ENCODE measurements at regions not wholly inside any gene's neighbourhood (a gene's known extent, or its start where the extent isn't known, plus 50 kb on each side); places are given as distances from the start of the nearest gene placed in this dataset.

- TF ChIP-seq SP7 (tag by site-specific recombination; IDR thresholded peaks at IDR 0.05) (0 out of 2 replicates have a peak, but pooled peaks have one; percentile 27), ZNF76 (tag by site-specific recombination; IDR thresholded peaks at IDR 0.05; ENCODE audit: borderline replicate concordance, low read depth) (no peak), RBAK (tag by site-specific recombination; IDR thresholded peaks at IDR 0.05) (no peak), MEIS1 (CRISPR knock-in tag; IDR thresholded peaks at IDR 0.05; ENCODE audit: borderline replicate concordance) (no peak), PRDM10 (tag by site-specific recombination; IDR thresholded peaks at IDR 0.05) (peak; percentile 61), KLF9 (tag by site-specific recombination; IDR thresholded peaks at IDR 0.05; ENCODE audit: low read depth) (no peak), ZNF184 (tag by site-specific recombination; IDR thresholded peaks at IDR 0.05) (0 out of 2 replicates have a peak, but pooled peaks have one; percentile 18), ZBTB6 (tag by site-specific recombination; IDR thresholded peaks at IDR 0.05) (no peak), AEBP2 (tag by site-specific recombination; IDR thresholded peaks at IDR 0.05; ENCODE audit: borderline replicate concordance) (no peak), ZNF692 (tag by site-specific recombination; IDR thresholded peaks at IDR 0.05) (peak; percentile 43; the same call in 1 of the 2 replicates), ZNF785 (tag by site-specific recombination; IDR thresholded peaks at IDR 0.05) (no peak), SP2 (tag by site-specific recombination; IDR thresholded peaks at IDR 0.05) (no peak), SCRT2 (tag by site-specific recombination; IDR thresholded peaks at IDR 0.05) (no peak), ZFHX2 (tag by site-specific recombination; conservative IDR thresholded peaks at IDR 0.05) (no peak), ZNF629 (tag by site-specific recombination; IDR thresholded peaks at IDR 0.05) (peak; percentile 83), KLF10 (tag by site-specific recombination; IDR thresholded peaks at IDR 0.05) (no peak), ZXDB (tag by site-specific recombination; IDR thresholded peaks at IDR 0.05) (0 out of 2 replicates have a peak, but pooled peaks have one; percentile 36), OVOL3 (tag by site-specific recombination; IDR thresholded peaks at IDR 0.05) (no peak), ZEB2 (tag by site-specific recombination; IDR thresholded peaks at IDR 0.05) (peak; percentile 71), ZNF311 (tag by site-specific recombination; IDR thresholded peaks at IDR 0.05; ENCODE audit: borderline replicate concordance) (no peak), OSR2 (tag by site-specific recombination; IDR thresholded peaks at IDR 0.05) (0 out of 2 replicates have a peak, but pooled peaks have one; percentile 26), ELK4 (IDR thresholded peaks at IDR 0.05; ENCODE audit: borderline replicate concordance, low read depth, low read length) (no peak), HOXD13 (CRISPR knock-in tag; IDR thresholded peaks at IDR 0.05; ENCODE audit: borderline replicate concordance) (no peak), ZNF398 (tag by site-specific recombination; IDR thresholded peaks at IDR 0.05) (peak; percentile 44), ZNF138 (tag by site-specific recombination; IDR thresholded peaks at IDR 0.05; ENCODE audit: borderline replicate concordance) (no peak), ZNF155 (tag by site-specific recombination; IDR thresholded peaks at IDR 0.05) (no peak), ZBTB17 (tag by site-specific recombination; IDR thresholded peaks at IDR 0.05) (peak; percentile 85), BCL11A (tag by site-specific recombination; IDR thresholded peaks at IDR 0.05; ENCODE audit: low read depth) (no peak)
These were observed 149.7 kb upstream of the ARHGAP5 start (continued) for GRCh38 chr14:31927348-31927832.

All from HEK293 (cell line).